ENCODE measurements at regions not wholly inside any gene's neighbourhood (a gene's known extent, or its start where the extent isn't known, plus 50 kb on each side); places are given as distances from the start of the nearest gene placed in this dataset.

DNA sequence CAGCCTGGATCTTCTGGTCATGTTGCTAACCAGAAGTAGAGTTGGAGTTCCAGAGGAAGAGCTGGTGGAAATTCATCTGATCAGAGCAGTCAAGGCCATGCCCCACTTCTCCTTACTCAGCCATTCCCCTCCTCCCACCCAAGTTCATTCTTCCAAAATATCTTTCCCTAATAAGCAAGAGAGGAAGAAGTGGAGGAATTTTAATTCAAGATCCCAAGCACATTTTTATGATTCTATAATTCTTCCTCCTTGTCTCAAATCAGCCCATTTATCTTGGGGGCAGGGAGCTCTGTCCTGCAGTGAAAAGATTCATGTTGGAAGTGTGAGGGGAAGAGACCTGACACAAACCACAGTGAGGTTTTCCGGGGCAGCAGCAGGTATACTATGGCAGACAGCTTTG is 85.0 kb upstream of the GALNT15 start:
- DNase-seq (ENCODE audit: low read depth) = no peak
- no peak overlapping the region for H3K4me3 ChIP-seq (ENCODE audit: low read length)
- TF ChIP-seq, protein P1, sequence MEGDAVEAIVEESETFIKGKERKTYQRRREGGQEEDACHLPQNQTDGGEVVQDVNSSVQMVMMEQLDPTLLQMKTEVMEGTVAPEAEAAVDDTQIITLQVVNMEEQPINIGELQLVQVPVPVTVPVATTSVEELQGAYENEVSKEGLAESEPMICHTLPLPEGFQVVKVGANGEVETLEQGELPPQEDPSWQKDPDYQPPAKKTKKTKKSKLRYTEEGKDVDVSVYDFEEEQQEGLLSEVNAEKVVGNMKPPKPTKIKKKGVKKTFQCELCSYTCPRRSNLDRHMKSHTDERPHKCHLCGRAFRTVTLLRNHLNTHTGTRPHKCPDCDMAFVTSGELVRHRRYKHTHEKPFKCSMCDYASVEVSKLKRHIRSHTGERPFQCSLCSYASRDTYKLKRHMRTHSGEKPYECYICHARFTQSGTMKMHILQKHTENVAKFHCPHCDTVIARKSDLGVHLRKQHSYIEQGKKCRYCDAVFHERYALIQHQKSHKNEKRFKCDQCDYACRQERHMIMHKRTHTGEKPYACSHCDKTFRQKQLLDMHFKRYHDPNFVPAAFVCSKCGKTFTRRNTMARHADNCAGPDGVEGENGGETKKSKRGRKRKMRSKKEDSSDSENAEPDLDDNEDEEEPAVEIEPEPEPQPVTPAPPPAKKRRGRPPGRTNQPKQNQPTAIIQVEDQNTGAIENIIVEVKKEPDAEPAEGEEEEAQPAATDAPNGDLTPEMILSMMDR (conservative IDR thresholded peaks at IDR 0.05; ENCODE audit: low read depth, low read length) = no peak

DNA sequence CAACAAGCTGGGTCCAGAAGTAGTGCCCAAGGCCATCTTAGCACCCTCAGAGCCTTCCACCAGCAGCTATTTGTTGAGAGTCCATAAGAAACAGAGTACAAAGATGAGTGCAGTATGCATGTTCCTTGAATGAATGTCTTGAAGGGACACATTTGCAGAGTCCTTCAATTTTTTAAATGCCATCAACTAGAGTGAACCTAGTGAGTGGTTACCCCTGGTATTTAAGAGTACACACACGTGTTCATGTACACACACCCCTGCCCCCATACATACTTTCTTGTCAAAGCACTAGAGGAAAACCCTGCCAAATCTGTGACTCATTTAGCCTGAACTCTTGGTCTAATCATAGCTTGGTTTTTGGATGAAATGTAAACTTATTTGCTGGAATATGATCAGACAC is 84.5 kb upstream of the GALNT15 start:
- TF ChIP-seq, protein P1 (conservative IDR thresholded peaks at IDR 0.05; ENCODE audit: low read depth, low read length) = no peak

DNA sequence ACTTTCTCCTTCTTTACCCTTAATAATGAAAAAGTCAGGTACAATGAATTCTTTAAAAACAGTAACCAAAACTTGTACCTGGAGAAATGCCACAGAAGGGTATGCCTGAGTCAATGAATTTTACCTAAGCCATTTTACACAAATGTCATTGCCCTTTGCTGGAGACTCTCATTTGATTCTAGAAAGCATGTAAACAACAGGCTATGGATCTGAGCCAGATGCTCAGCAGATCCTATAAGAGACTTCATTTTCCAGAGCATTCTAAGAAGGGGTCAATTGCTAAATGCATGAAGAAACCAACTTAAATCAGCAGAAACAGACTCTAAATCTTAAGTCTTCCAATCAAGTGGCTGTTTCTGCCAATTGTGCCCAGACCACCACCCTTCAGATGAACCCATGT is 83.8 kb upstream of the GALNT15 start:
- no peak for DNase-seq (ENCODE audit: low read depth)
- TF ChIP-seq, protein P1 (conservative IDR thresholded peaks at IDR 0.05; ENCODE audit: low read depth, low read length) = no peak
- no peak overlapping the region for H3K4me3 ChIP-seq (ENCODE audit: low read length)

More for the DNA sequence above, 84.5 kb upstream of the GALNT15 start:
- no peak overlapping the region for H3K4me3 ChIP-seq (ENCODE audit: low read length)
- DNase-seq (ENCODE audit: low read depth) = peak; percentile 86

DNA sequence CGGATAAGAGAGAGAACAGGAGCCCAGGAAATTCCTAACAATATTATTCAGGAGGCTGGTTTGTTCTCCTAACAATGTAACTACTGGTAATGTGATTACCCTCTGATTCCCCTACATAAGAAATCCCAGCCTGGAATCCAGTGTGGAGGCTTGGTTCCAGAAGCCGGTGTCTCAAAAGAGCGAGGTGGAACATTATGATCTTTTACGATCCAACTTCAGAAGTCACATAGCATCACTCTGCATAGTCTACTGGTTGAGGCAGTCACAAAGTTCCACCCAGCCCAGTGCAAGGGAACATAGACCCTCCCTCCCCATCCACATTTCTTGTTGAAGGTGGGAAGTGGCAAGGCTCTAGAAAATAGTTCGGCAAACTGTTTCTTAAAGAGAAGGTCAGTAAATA is 81.6 kb upstream of the GALNT15 start:
- no peak overlapping the region for H3K4me3 ChIP-seq (ENCODE audit: low read length)
- TF ChIP-seq, protein P1 (conservative IDR thresholded peaks at IDR 0.05; ENCODE audit: low read depth, low read length) = no peak

DNA sequence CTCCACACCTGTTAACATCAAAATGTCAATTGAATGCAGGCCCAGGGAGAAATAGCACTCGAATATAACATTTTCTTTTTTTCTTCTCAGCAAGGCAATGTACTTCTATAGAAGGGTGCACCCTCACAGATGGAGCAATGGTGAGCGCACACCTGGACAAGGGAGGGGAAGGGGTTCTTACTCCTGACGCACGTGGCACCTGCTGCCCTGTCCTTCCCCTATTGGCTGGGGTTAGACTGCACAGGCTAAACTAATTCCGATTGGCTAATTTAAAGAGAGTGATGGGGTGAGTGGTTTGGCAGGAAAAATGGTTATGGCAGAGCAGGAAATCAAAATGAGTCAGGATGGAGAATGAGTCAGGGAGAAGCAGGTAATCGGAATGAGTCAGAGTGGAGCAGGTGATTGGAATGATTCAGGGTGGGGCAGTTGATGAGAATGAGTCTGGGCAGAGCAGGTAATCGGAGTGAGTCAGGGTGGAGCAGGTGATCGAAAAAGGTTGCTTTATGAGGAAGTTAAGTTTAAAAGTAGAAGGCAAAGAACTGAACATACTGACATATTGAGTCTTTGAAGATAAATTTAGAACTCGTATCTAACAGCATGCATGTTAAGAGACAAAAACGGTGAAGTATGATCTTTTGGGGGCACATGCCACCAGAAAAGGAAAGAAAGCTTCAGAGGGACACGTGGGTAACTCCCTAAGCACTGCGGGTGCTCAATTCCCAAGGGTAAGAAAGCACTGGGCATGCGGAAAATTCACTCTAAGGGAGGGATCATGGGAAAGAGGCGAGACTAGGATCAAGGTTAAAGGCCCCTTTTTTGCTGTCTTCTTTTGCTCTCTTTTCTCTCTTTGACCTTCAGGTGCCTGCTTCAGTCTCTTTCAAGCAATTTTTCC is 72.9 kb upstream of the GALNT15 start:
- TF ChIP-seq, protein P1 (conservative IDR thresholded peaks at IDR 0.05; ENCODE audit: low read depth, low read length) = no peak
- H3K4me3 ChIP-seq (ENCODE audit: low read length) = no peak overlapping the region
- peak; percentile 40 for DNase-seq (ENCODE audit: low read depth)

More for the DNA sequence above, 81.6 kb upstream of the GALNT15 start:
- no peak for DNase-seq (ENCODE audit: low read depth)

DNA sequence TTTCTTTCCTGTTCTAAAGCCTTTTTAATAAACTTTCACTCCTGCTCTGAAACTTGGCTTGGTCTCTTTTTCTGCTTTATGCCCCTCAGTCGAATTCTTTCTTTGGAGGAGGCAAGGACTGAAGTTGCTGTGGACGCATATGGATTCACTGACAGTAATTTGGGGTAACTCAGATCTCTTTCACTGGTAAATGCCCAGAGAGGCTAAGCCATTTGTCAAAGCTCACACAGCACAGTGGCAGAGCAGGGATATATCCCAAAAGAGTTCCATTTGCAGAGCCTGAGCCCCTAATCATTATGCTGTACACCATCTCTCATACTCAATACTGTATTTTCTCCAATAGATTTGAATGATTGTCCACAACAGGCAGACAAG is 72.3 kb upstream of the GALNT15 start:
- no peak overlapping the region for H3K4me3 ChIP-seq (ENCODE audit: low read length)
- DNase-seq (ENCODE audit: low read depth) = no peak
- TF ChIP-seq, protein P1 (conservative IDR thresholded peaks at IDR 0.05; ENCODE audit: low read depth, low read length) = no peak

DNA sequence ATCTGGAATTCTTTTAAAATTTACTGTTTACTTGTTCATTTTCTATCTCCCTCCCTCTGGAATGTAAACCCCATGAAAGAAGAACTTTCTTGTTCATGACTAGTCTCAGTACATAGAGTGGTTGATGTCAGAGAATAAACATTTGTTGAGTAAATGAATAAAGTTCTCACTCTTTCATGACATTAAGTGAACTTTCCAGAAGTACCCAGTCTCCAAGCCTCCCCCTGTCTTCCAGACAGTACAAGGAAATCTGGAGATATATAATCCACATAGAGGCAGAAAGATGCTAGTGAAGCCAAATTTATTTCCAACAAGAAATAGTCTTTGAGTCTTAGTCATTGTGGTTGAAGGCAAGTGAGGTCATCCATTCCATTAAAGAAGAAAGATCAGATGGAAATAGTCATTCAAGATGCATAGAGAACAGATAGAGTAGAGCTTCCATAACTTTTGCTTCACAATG is 71.5 kb upstream of the GALNT15 start:
- H3K4me3 ChIP-seq (ENCODE audit: low read length) = no peak overlapping the region

More for the DNA sequence above, 71.5 kb upstream of the GALNT15 start:
- TF ChIP-seq, protein P1 (conservative IDR thresholded peaks at IDR 0.05; ENCODE audit: low read depth, low read length) = no peak
- DNase-seq (ENCODE audit: low read depth) = no peak

All from retinal pigment epithelial cell (primary cell).